ENCODE measurements at regions not wholly inside any gene's neighbourhood (a gene's known extent, or its start where the extent isn't known, plus 50 kb on each side); places are given as distances from the start of the nearest gene placed in this dataset.

- no peak for DNase-seq
Observed at GRCh38 chr5:73286896-73287295, 113.9 kb downstream of the TMEM174 start.

- DNase-seq = no peak
Observed at GRCh38 chr5:73284985-73285384, 112.0 kb downstream of the TMEM174 start.

- DNase-seq = no peak
Observed at GRCh38 chr5:73284220-73284795, 111.3 kb downstream of the TMEM174 start.

GRCh38 chr5:73282923-73283322 is 109.9 kb downstream of the TMEM174 start:
- no peak for DNase-seq

- peak; percentile 31 for DNase-seq
Observed at GRCh38 chr5:73282383-73282782, 109.4 kb downstream of the TMEM174 start.

GRCh38 chr5:73280821-73281746 is 108.1 kb downstream of the TMEM174 start:
- peak; percentile 94 for DNase-seq

- no peak for DNase-seq
Observed at GRCh38 chr5:73280386-73280785, 107.4 kb downstream of the TMEM174 start.

- DNase-seq = no peak
Observed at GRCh38 chr5:73279805-73280204, 106.8 kb downstream of the TMEM174 start.

DNA sequence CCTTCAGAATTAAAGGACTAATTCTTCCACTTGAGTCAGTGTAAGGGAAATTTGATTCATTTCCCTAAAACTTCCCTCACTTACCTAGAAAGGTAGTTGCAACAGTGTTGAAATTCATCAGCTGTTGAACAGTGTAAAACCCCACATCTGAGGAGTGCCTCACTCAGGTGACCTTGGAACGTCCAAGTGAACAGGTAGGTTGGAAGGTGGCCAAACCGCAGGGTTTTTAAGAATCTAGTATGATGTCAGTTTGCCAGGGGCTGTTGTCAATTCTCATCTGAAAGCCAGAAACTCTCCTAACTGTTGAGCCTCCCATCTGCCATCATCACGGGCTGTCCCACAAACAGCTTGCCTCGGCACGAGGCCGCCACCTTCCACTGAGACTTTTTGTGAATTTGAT is 105.7 kb downstream of the TMEM174 start:
- DNase-seq = no peak

GRCh38 chr5:73274881-73275663 is 102.1 kb downstream of the TMEM174 start:
- no peak for DNase-seq

GRCh38 chr5:73274121-73274520 is 101.1 kb downstream of the TMEM174 start:
- no peak for DNase-seq

DNA sequence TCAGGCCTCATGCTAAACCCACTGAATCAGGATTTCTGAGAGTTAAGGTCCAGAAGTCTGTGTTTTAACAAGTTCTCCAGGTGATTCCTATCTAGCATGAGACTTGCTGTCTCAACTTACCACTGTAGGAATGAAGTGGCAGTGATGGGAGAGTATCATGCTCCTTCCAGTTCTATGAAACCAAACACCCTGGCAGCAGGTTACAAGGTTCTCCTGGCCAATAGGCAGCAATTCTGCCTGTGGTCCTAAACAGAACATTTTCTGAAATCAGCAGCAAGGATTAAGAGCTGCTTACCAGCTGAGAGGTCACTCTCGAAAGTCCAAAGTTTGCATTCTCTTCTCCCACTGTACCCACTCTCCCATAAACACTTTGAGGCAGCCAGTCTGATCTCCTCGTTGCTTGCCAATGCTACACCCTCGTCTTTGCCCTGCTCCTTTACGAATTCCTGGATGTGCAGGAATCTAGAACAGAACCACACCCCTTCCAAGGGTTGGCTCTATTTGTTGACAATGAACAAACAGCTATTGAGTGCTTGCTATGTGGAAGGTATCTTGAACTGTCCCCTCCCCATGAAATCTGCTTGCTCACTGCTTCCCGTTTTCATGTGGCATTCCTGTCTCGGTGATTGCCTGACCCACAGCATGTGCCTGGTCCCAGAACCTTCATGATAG is 100.5 kb downstream of the TMEM174 start:
- DNase-seq = no peak

DNA sequence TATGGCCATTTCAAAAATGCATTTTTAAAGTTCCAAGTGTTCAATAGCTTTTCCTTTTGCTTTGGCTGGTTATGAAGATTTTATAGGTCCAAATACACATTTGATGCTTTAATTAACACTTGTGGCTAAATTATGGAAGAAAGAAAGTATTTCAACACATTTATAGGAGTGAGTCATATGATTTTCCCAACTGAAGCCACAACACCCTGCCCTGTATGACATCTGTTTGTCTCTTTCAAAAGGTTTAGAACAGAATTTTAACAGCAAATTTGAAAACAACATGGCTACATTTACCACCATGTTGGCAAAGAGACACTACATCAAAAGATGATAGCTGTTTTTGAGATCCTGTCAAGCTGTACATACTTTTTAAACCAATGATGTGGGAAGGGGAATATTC is 99.4 kb downstream of the TMEM174 start:
- DNase-seq = no peak

DNA sequence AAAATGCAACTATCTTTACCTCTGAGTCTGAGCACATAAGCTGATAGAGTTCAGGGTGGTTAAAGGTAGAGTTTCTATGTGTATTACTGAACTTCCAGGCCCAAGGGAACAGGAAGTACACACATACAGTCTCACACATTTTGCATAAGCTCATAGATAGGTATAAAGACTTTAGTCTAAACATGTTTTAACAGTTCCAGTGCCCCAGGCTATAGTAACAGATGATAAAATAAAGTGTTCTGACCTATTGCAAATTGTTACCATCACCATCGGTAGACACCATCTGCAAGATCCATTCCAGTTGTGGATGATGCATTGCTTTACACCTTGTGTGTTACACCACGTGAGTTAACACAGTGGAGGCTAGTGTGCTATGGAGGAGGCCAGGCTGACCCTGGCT is 95.8 kb downstream of the TMEM174 start:
- DNase-seq = no peak

- no peak for DNase-seq
Observed at GRCh38 chr5:73267766-73268435, 94.9 kb downstream of the TMEM174 start.

GRCh38 chr5:73266925-73267765 is 94.2 kb downstream of the TMEM174 start:
- no peak for DNase-seq

- DNase-seq = no peak
Observed at GRCh38 chr5:73266176-73266738, 93.3 kb downstream of the TMEM174 start.

- no peak for DNase-seq
Observed at GRCh38 chr5:73265641-73266040, 92.6 kb downstream of the TMEM174 start.

DNA sequence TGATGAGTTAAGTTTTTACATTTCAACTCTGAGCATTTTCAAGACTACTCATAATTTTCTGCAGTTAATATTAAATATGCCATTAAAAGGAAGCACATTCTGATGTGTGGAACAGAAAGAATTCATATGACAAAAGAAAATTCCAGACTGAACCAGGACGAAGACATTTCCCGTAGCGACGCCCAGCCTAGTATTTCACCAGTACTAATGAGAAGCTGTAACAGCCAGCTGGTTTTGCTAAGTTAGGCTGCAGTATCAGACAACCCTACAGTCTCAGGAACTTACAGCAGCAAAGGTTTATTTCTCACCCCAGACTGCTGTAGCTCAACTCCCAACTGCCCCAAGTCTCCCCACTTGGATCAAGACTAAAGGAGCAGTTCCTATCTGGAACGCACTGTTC is 91.6 kb downstream of the TMEM174 start:
- DNase-seq = no peak

- no peak for DNase-seq
Observed at GRCh38 chr5:73263001-73263710, 90.2 kb downstream of the TMEM174 start.

GRCh38 chr5:73256862-73257261 is 83.9 kb downstream of the TMEM174 start:
- no peak for DNase-seq
